ENCODE measurements at regions not wholly inside any gene's neighbourhood (a gene's known extent, or its start where the extent isn't known, plus 50 kb on each side); places are given as distances from the start of the nearest gene placed in this dataset.

DNA sequence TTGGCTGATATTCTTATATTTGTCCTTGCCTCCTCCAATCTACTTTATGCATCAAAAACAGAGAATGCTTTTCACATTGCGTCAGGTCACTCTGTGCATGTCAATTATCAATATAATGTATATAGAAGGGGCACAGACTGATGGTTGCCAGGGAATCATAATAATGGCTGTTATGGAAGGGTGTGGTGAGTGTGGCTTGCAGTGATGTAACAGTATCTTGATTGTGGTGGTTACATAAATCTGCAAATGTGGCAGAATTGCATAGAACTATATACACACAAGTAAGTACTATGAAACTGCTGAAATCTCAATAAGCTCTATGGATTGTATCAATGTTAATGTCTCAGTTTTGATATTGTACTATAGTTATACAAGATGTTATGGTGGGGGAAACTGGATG, 228.6 kb downstream of the TJP1 start:
- H3K27ac ChIP-seq (ENCODE audit: control insufficient read depth, insufficient read depth, low read length), result no peak overlapping the region
- no peak for TF ChIP-seq EZH2 (IDR thresholded peaks at IDR 0.05; ENCODE audit: low read length)
- TF ChIP-seq, protein P1, sequence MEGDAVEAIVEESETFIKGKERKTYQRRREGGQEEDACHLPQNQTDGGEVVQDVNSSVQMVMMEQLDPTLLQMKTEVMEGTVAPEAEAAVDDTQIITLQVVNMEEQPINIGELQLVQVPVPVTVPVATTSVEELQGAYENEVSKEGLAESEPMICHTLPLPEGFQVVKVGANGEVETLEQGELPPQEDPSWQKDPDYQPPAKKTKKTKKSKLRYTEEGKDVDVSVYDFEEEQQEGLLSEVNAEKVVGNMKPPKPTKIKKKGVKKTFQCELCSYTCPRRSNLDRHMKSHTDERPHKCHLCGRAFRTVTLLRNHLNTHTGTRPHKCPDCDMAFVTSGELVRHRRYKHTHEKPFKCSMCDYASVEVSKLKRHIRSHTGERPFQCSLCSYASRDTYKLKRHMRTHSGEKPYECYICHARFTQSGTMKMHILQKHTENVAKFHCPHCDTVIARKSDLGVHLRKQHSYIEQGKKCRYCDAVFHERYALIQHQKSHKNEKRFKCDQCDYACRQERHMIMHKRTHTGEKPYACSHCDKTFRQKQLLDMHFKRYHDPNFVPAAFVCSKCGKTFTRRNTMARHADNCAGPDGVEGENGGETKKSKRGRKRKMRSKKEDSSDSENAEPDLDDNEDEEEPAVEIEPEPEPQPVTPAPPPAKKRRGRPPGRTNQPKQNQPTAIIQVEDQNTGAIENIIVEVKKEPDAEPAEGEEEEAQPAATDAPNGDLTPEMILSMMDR (optimal IDR thresholded peaks at IDR 0.05 in 1 of 3, IDR thresholded peaks at IDR 0.05 in 1 of 3, conservative IDR thresholded peaks at IDR 0.05 in 1 of 3; ENCODE audit: extremely low read depth in 1 of 3, insufficient read depth in 2 of 3, low read length in 3 of 3), result no peak
- H3K9ac ChIP-seq (ENCODE audit: control insufficient read depth, extremely low read depth, insufficient read depth, low read length), result no peak overlapping the region
- no peak overlapping the region for H2AFZ ChIP-seq (ENCODE audit: control insufficient read depth, low read length)
- H3K79me2 ChIP-seq (ENCODE audit: control insufficient read depth, insufficient read depth, low read length), result no peaks in the 10 kb centered on the region
- no peaks in the 10 kb centered on the region for H3K27me3 ChIP-seq (ENCODE audit: control insufficient read depth, extremely low read depth, insufficient read depth, low read length)
- no peak for DNase-seq (ENCODE audit: low read depth, low spot score)
- H3K36me3 ChIP-seq (ENCODE audit: control insufficient read depth in 2 of 2, extremely low read depth in 1 of 2, insufficient read depth in 2 of 2, low read length in 2 of 2), result no peaks in the 10 kb centered on the region
- no peak for FAIRE-seq
- no peak overlapping the region for H3K4me2 ChIP-seq (ENCODE audit: control insufficient read depth, extremely low read depth, insufficient read depth, low read depth, low read length)
- H3K4me1 ChIP-seq (ENCODE audit: control insufficient read depth, extremely low read depth, insufficient read depth, low read length), result no peaks in the 10 kb centered on the region
- dilution Hi-C loops (cut with MboI; ENCODE audit: extremely low pct_ligation_motif_present, low sequenced_read_pairs), result no loop called here
- H3K9me1 ChIP-seq (ENCODE audit: control insufficient read depth, extremely low read depth, insufficient read depth, low read length), result no peaks in the 10 kb centered on the region
- no peaks in the 10 kb centered on the region for H3K9me3 ChIP-seq (ENCODE audit: control insufficient read depth, low read depth, low read length)
- no peak overlapping the region for H3K4me3 ChIP-seq (ENCODE audit: control insufficient read depth in 2 of 3, extremely low read depth in 1 of 3, insufficient read depth in 2 of 3, low read depth in 1 of 3, low read length in 3 of 3)
- H4K20me1 ChIP-seq (ENCODE audit: control insufficient read depth, extremely low read depth, insufficient read depth, low read length), result no peaks in the 10 kb centered on the region

DNA sequence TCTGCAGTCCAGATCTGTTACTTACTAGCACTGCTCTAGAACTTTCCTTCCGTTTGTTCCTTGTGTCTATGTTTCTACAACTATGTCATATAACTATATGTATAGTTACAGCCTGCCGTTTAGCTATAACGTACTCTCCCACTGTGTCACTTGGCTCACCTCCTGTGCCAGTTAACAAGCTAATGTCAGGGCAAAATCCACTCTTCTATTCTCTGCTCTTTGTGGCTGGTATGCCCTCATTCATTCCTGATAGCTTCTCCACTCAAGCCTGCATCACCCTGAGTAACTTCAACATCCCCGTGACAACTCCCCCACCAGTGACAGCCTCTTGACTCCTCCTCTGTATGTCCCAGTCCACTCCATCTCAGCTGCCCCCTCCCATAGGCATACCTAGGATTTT, 229.2 kb downstream of the TJP1 start:
- H3K4me1 ChIP-seq (ENCODE audit: control insufficient read depth, extremely low read depth, insufficient read depth, low read length), result no peaks in the 10 kb centered on the region
- no peaks in the 10 kb centered on the region for H3K36me3 ChIP-seq (ENCODE audit: control insufficient read depth in 2 of 2, extremely low read depth in 1 of 2, insufficient read depth in 2 of 2, low read length in 2 of 2)
- H3K79me2 ChIP-seq (ENCODE audit: control insufficient read depth, insufficient read depth, low read length), result no peaks in the 10 kb centered on the region
- no peak overlapping the region for H3K4me2 ChIP-seq (ENCODE audit: control insufficient read depth, extremely low read depth, insufficient read depth, low read depth, low read length)
- H3K27me3 ChIP-seq (ENCODE audit: control insufficient read depth, extremely low read depth, insufficient read depth, low read length), result no peaks in the 10 kb centered on the region
- no peaks in the 10 kb centered on the region for H4K20me1 ChIP-seq (ENCODE audit: control insufficient read depth, extremely low read depth, insufficient read depth, low read length)
- H3K9ac ChIP-seq (ENCODE audit: control insufficient read depth, extremely low read depth, insufficient read depth, low read length), result no peak overlapping the region
- H3K9me3 ChIP-seq (ENCODE audit: control insufficient read depth, low read depth, low read length), result no peaks in the 10 kb centered on the region
- dilution Hi-C loops (cut with MboI; ENCODE audit: extremely low pct_ligation_motif_present, low sequenced_read_pairs), result no loop called here
- H2AFZ ChIP-seq (ENCODE audit: control insufficient read depth, low read length), result no peak overlapping the region
- DNase-seq (ENCODE audit: low read depth, low spot score) (no peak), FAIRE-seq (no peak)
- H3K9me1 ChIP-seq (ENCODE audit: control insufficient read depth, extremely low read depth, insufficient read depth, low read length), result no peaks in the 10 kb centered on the region
- H3K4me3 ChIP-seq (ENCODE audit: control insufficient read depth in 2 of 3, extremely low read depth in 1 of 3, insufficient read depth in 2 of 3, low read depth in 1 of 3, low read length in 3 of 3), result no peak overlapping the region
- TF ChIP-seq, protein P1 (optimal IDR thresholded peaks at IDR 0.05 in 1 of 3, IDR thresholded peaks at IDR 0.05 in 1 of 3, conservative IDR thresholded peaks at IDR 0.05 in 1 of 3; ENCODE audit: extremely low read depth in 1 of 3, insufficient read depth in 2 of 3, low read length in 3 of 3), result no peak
- no peak for TF ChIP-seq EZH2 (IDR thresholded peaks at IDR 0.05; ENCODE audit: low read length)
- no peak overlapping the region for H3K27ac ChIP-seq (ENCODE audit: control insufficient read depth, insufficient read depth, low read length)
